ENCODE measurements at regions not wholly inside any gene's neighbourhood (a gene's known extent, or its start where the extent isn't known, plus 50 kb on each side); places are given as distances from the start of the nearest gene placed in this dataset.

GRCh38 chr16:59188029-59188428, 453.9 kb upstream of the GOT2 start (continued):
- TF ChIP-seq, protein P1, sequence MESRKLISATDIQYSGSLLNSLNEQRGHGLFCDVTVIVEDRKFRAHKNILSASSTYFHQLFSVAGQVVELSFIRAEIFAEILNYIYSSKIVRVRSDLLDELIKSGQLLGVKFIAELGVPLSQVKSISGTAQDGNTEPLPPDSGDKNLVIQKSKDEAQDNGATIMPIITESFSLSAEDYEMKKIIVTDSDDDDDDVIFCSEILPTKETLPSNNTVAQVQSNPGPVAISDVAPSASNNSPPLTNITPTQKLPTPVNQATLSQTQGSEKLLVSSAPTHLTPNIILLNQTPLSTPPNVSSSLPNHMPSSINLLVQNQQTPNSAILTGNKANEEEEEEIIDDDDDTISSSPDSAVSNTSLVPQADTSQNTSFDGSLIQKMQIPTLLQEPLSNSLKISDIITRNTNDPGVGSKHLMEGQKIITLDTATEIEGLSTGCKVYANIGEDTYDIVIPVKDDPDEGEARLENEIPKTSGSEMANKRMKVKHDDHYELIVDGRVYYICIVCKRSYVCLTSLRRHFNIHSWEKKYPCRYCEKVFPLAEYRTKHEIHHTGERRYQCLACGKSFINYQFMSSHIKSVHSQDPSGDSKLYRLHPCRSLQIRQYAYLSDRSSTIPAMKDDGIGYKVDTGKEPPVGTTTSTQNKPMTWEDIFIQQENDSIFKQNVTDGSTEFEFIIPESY (IDR thresholded peaks at IDR 0.05) = no peak
- TF ChIP-seq ZZZ3 (IDR thresholded peaks at IDR 0.05; ENCODE audit: control insufficient read depth, insufficient read length, low read depth) (no peak), RB1 (IDR thresholded peaks at IDR 0.05; ENCODE audit: borderline replicate concordance) (no peak), SUZ12 (IDR thresholded peaks at IDR 0.05; ENCODE audit: unreplicated experiment) (no peak)

GRCh38 chr16:59181821-59182420, 447.8 kb upstream of the GOT2 start:
- Histone ChIP-seq H3K36me3 (ENCODE audit: control insufficient read depth in 2 of 2, insufficient read depth in 2 of 2, low read length in 1 of 2) (no peaks in the 10 kb centered on the region; a peak in 1 of 4 replicates), H3K9ac (ENCODE audit: control insufficient read depth, insufficient read depth, low read length) (no peak overlapping the region), H3K27me3 (replicated peaks in 1 of 2; ENCODE audit: control insufficient read depth in 2 of 2, insufficient read depth in 2 of 2, low read length in 1 of 2) (no peaks in the 10 kb centered on the region), H3K4me1 (ENCODE audit: control insufficient read depth, insufficient read depth, low read length) (no peaks in the 10 kb centered on the region), H3K4me2 (ENCODE audit: control insufficient read depth, insufficient read depth) (no peak overlapping the region), H2AFZ (ENCODE audit: control insufficient read depth, low read depth, low read length) (no peak overlapping the region), H4K20me1 (ENCODE audit: control insufficient read depth, insufficient read depth) (no peaks in the 10 kb centered on the region), H3K9me3 (replicated peaks; ENCODE audit: control insufficient read depth, insufficient read depth, low read length) (no peaks in the 10 kb centered on the region), H3K27ac (ENCODE audit: control insufficient read depth, insufficient read depth) (no peak overlapping the region), H3K79me2 (ENCODE audit: control insufficient read depth, insufficient read depth, low read length) (no peaks in the 10 kb centered on the region), H3K4me3 (no peak overlapping the region)
- POLR2A ChIA-PET = no interaction called here
- intact Hi-C loops (cut with micrococcal nuclease; ENCODE audit: unreplicated experiment) = loop anchor here (10.0 kb wide), 2 partner anchors 63 to 337 kb away; no protein-coding TSS in a partner anchor
- in situ Hi-C loops (cut with MboI) = no loop called here
- ATAC-seq = no peak
- 31% methylated on average over 9 of the region's 9 CpGs for WGBS (ENCODE audit: insufficient coverage, insufficient replicate concordance, low lambda C conversion rate, missing lambda C conversion rate)
- CTCF ChIA-PET = interaction anchor here (0.6 to 0.7 kb wide), 2 partner anchors 12 to 755 kb away, joined by 3 read pairs; no protein-coding TSS in a partner anchor
- RAD21 ChIA-PET (ENCODE audit: unreplicated experiment) = no interaction called here
- FAIRE-seq = no peak
- DNase-seq (ENCODE audit: low read depth, low spot score) = no peak
- BruUV-seq (replicated peaks) = no TSS peak
- SMC1A ChIA-PET (ENCODE audit: uncharacterized antibody, unreplicated experiment) = no interaction called here
- TF ChIP-seq ZSCAN29 (IDR thresholded peaks at IDR 0.05) = no peak
- TF ChIP-seq BMI1 (IDR thresholded peaks at IDR 0.05; ENCODE audit: borderline replicate concordance) = no peak
- no peak for TF ChIP-seq TARDBP (IDR thresholded peaks at IDR 0.05; ENCODE audit: borderline replicate concordance)
- no peak for TF ChIP-seq SIN3A (IDR thresholded peaks at IDR 0.05; ENCODE audit: low read depth, low read length)
- TF ChIP-seq, protein P2, sequence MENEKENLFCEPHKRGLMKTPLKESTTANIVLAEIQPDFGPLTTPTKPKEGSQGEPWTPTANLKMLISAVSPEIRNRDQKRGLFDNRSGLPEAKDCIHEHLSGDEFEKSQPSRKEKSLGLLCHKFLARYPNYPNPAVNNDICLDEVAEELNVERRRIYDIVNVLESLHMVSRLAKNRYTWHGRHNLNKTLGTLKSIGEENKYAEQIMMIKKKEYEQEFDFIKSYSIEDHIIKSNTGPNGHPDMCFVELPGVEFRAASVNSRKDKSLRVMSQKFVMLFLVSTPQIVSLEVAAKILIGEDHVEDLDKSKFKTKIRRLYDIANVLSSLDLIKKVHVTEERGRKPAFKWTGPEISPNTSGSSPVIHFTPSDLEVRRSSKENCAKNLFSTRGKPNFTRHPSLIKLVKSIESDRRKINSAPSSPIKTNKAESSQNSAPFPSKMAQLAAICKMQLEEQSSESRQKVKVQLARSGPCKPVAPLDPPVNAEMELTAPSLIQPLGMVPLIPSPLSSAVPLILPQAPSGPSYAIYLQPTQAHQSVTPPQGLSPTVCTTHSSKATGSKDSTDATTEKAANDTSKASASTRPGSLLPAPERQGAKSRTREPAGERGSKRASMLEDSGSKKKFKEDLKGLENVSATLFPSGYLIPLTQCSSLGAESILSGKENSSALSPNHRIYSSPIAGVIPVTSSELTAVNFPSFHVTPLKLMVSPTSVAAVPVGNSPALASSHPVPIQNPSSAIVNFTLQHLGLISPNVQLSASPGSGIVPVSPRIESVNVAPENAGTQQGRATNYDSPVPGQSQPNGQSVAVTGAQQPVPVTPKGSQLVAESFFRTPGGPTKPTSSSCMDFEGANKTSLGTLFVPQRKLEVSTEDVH (IDR thresholded peaks at IDR 0.05; ENCODE audit: low read depth, partially characterized antibody) = no peak
- TF ChIP-seq RAD51 (IDR thresholded peaks at IDR 0.05) = no peak
- no peak for TF ChIP-seq REST (IDR thresholded peaks at IDR 0.05; ENCODE audit: low read depth, low read length)
